ENCODE measurements at regions not wholly inside any gene's neighbourhood (a gene's known extent, or its start where the extent isn't known, plus 50 kb on each side); places are given as distances from the start of the nearest gene placed in this dataset.

GRCh38 chr9:25543806-25544205, 134.4 kb downstream of the TUSC1 start:
- POLR2A ChIA-PET: no interaction called here
- intact Hi-C loops (cut with micrococcal nuclease; ENCODE audit: unreplicated experiment): no loop called here
- TF ChIP-seq POLR2AphosphoS5 (IDR thresholded peaks at IDR 0.05; ENCODE audit: low read depth, low read length) (no peak), SIN3A (IDR thresholded peaks at IDR 0.05; ENCODE audit: borderline replicate concordance, insufficient read depth, low read depth, low read length) (no peak), CTCF (IDR thresholded peaks at IDR 0.05) (no peak), REST (IDR thresholded peaks at IDR 0.05; ENCODE audit: insufficient read depth in 1 of 2, low read depth in 2 of 2, low read length in 1 of 2) (no peak), TCF7L2 (IDR thresholded peaks at IDR 0.05; ENCODE audit: low read depth, low read length) (no peak)
- Histone ChIP-seq H3K27me3 (ENCODE audit: control insufficient read depth, insufficient read depth, low read length) (no peaks in the 10 kb centered on the region), H3K4me1 (ENCODE audit: control insufficient read depth, insufficient read depth, low read length) (no peaks in the 10 kb centered on the region), H3K9me3 (ENCODE audit: control insufficient read depth, insufficient read depth, low read depth, low read length) (no peaks in the 10 kb centered on the region), H3K27ac (ENCODE audit: low read length) (no peak overlapping the region), H3K4me3 (ENCODE audit: low read depth in 2 of 2, low read length in 2 of 2) (no peak overlapping the region), H3K36me3 (ENCODE audit: control insufficient read depth, insufficient read depth, low read length) (no peaks in the 10 kb centered on the region)
- no TSS peak for BruUV-seq (replicated peaks)
- in situ Hi-C loops (cut with HindIII; ENCODE audit: low pct_unique_long_range_greater_than_20kb, low sequenced_read_pairs): no loop called here
- CTCF ChIA-PET: no interaction called here
- no peak for ATAC-seq
- DNase-seq (ENCODE audit: low read depth, low spot score): no peak

GRCh38 chr9:25542319-25542718, 135.9 kb downstream of the TUSC1 start:
- Histone ChIP-seq H3K36me3 (ENCODE audit: control insufficient read depth, insufficient read depth, low read length) (no peaks in the 10 kb centered on the region), H3K4me3 (ENCODE audit: low read depth in 2 of 2, low read length in 2 of 2) (no peak overlapping the region), H3K4me1 (ENCODE audit: control insufficient read depth, insufficient read depth, low read length) (no peaks in the 10 kb centered on the region), H3K27ac (ENCODE audit: low read length) (no peak overlapping the region), H3K27me3 (ENCODE audit: control insufficient read depth, insufficient read depth, low read length) (no peaks in the 10 kb centered on the region), H3K9me3 (ENCODE audit: control insufficient read depth, insufficient read depth, low read depth, low read length) (no peaks in the 10 kb centered on the region)
- TF ChIP-seq REST (IDR thresholded peaks at IDR 0.05; ENCODE audit: insufficient read depth in 1 of 2, low read depth in 2 of 2, low read length in 1 of 2) (no peak), TCF7L2 (IDR thresholded peaks at IDR 0.05; ENCODE audit: low read depth, low read length) (no peak), SIN3A (IDR thresholded peaks at IDR 0.05; ENCODE audit: borderline replicate concordance, insufficient read depth, low read depth, low read length) (no peak), CTCF (IDR thresholded peaks at IDR 0.05) (no peak), POLR2AphosphoS5 (IDR thresholded peaks at IDR 0.05; ENCODE audit: low read depth, low read length) (no peak)
- no peak for DNase-seq (ENCODE audit: low read depth, low spot score)
- no peak for ATAC-seq
- ChIA-PET POLR2A (no interaction called here), CTCF (no interaction called here)
- in situ Hi-C loops (cut with HindIII; ENCODE audit: low pct_unique_long_range_greater_than_20kb, low sequenced_read_pairs): no loop called here
- intact Hi-C loops (cut with micrococcal nuclease; ENCODE audit: unreplicated experiment): no loop called here
- BruUV-seq (replicated peaks): no TSS peak
